PC-3 (cell line): ENCODE measurements at regions not wholly inside any gene's neighbourhood (a gene's known extent, or its start where the extent isn't known, plus 50 kb on each side); places are given as distances from the start of the nearest gene placed in this dataset.

Source experiments
- EZH2 ChIP-seq: fragments of 300-600 bp; sonication (generic); IDR thresholded peaks from one replicate; pipeline ENCODE4 v1.6.1; 2017; ENCODE audit warnings: antibody characterized with exemption, mild to moderate bottlenecking, low read length; ENCODE audit not compliant: unreplicated experiment
- EZH2phosphoT487 ChIP-seq: fragments of 300-600 bp; sonication (generic); IDR thresholded peaks from 2 replicates; pipeline ENCODE4 v1.6.1; 2018; ENCODE audit warnings: mild to moderate bottlenecking, antibody characterized with exemption, low read length, borderline replicate concordance
- TF ChIP-seq, protein P1 (sequence below): fragments of 300-600 bp; sonication (generic); conservative IDR thresholded peaks from 2 replicates; pipeline ENCODE4 v1.5.1; 2017; ENCODE audit warnings: antibody characterized with exemption, low read depth, mild to moderate bottlenecking, low read length

DNA sequence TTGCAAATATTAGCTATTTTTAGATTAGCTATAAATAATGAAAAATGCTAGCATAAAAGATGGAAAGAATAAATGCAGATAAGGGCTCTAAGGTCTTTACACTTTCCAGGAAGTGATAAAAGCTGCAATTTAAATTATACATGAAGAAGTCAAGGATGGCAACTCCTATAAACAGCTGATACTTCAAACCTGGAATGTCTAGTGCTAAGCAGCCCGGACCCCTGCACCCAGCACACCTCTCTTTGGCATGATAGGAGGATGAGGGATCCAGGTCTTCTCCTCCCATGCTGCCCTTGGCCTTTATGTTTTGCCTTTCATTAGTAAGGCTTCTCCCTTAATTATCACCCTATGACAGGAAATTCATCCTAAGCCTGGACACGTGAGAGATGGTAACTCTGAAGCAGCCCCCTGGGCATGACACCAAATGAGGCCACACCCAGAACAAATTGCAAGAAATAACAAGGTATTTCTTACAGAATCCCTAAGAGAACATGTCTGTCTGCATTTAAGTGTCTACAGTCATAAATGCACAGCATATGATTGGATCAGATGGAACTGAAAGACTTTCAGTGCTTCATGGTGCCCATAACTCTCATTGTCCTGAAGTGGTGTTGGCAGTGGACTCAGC lies 158.3 kb upstream of the PRSS1 start:
- TF ChIP-seq, protein P1, sequence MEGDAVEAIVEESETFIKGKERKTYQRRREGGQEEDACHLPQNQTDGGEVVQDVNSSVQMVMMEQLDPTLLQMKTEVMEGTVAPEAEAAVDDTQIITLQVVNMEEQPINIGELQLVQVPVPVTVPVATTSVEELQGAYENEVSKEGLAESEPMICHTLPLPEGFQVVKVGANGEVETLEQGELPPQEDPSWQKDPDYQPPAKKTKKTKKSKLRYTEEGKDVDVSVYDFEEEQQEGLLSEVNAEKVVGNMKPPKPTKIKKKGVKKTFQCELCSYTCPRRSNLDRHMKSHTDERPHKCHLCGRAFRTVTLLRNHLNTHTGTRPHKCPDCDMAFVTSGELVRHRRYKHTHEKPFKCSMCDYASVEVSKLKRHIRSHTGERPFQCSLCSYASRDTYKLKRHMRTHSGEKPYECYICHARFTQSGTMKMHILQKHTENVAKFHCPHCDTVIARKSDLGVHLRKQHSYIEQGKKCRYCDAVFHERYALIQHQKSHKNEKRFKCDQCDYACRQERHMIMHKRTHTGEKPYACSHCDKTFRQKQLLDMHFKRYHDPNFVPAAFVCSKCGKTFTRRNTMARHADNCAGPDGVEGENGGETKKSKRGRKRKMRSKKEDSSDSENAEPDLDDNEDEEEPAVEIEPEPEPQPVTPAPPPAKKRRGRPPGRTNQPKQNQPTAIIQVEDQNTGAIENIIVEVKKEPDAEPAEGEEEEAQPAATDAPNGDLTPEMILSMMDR, result no peak
- TF ChIP-seq EZH2, result no peak
- TF ChIP-seq EZH2phosphoT487, result no peak
